CD4-positive, alpha-beta memory T cell (primary cell): ENCODE measurements at regions not wholly inside any gene's neighbourhood (a gene's known extent, or its start where the extent isn't known, plus 50 kb on each side); places are given as distances from the start of the nearest gene placed in this dataset.
"Not testable (repeated sequence)": the region's sequence is repeated elsewhere in the genome, so short reads cannot be mapped to it uniquely, and the experiment has no call there.

Experiments used
- CTCF ChIA-PET: fragments of 350-600 bp; sonication (Branson Sonifier 250); formaldehyde crosslinking; loops from one replicate; lab custom pipeline; 2021; ENCODE audit warnings: inconsistent platforms; ENCODE audit not compliant: partially characterized antibody; lab: Charles Lee
- POLR2A ChIA-PET: fragments of 350-600 bp; sonication (Branson Sonifier 250); formaldehyde crosslinking; loops from one replicate; lab custom pipeline; 2021; ENCODE audit not compliant: partially characterized antibody; lab: Charles Lee
- DNase-seq, 5 donors: peaks; one replicate each; pipeline versions ENCODE4 v3.0.0 to v3.0.0-alpha.2; 2020 to 2022; ENCODE audit warnings: mixed read lengths in 1 of 5
- H3K27ac ChIP-seq: one replicate; pipeline ENCODE4 v1.7.0; 2013; ENCODE audit warnings: low read depth, low read length
- H3K27me3 ChIP-seq: 2 replicates; pipeline ENCODE4 v1.7.0; 2013; ENCODE audit warnings: mild to moderate bottlenecking, low read length, moderate library complexity; ENCODE audit not compliant: insufficient read depth
- H3K36me3 ChIP-seq: 2 replicates; pipeline ENCODE4 v1.7.0; 2013; ENCODE audit warnings: mild to moderate bottlenecking, low read length, moderate library complexity; ENCODE audit not compliant: insufficient read depth
- H3K4me1 ChIP-seq: 2 replicates; pipeline ENCODE4 v1.7.0; 2013; ENCODE audit warnings: mild to moderate bottlenecking, low read length, moderate library complexity; ENCODE audit not compliant: insufficient read depth
- H3K4me3 ChIP-seq, 2 donors: one replicate each; pipeline ENCODE4 v1.7.0; 2013; ENCODE audit warnings: low read length in 2 of 2, mild to moderate bottlenecking in 1 of 2
- H3K9me3 ChIP-seq, 2 donors: one replicate each; pipeline ENCODE4 v1.7.0; 2013; ENCODE audit warnings: low read length in 2 of 2, control low read depth in 1 of 2; ENCODE audit not compliant: control insufficient read depth in 1 of 2
- H3K27ac Mint-ChIP-seq, 7 donors: one replicate each; pipeline ENCODE4 v1.8.0; 2020 to 2021; ENCODE audit warnings: mixed read lengths in 7 of 7, mild to moderate bottlenecking in 6 of 7, inconsistent platforms in 3 of 7, moderate library complexity in 3 of 7
- H3K27me3 Mint-ChIP-seq, 2 donors: one replicate each; pipeline ENCODE4 v1.8.0; 2020 to 2021; ENCODE audit warnings: mixed read lengths in 2 of 2
- H3K36me3 Mint-ChIP-seq, 2 donors: one replicate each; pipeline ENCODE4 v1.8.0; 2020 to 2021; ENCODE audit warnings: mixed read lengths in 2 of 2, inconsistent platforms in 1 of 2, mild to moderate bottlenecking in 1 of 2
- H3K4me1 Mint-ChIP-seq, 4 donors: one replicate each; pipeline ENCODE4 v1.8.0; 2020 to 2021; ENCODE audit warnings: mixed read lengths in 4 of 4, mild to moderate bottlenecking in 1 of 4
- H3K4me3 Mint-ChIP-seq, 8 donors: one replicate each; pipeline ENCODE4 v1.8.0; 2020 to 2021; ENCODE audit warnings: mixed read lengths in 8 of 8, mild to moderate bottlenecking in 7 of 8, moderate library complexity in 6 of 8, inconsistent platforms in 3 of 8
- H3K9me3 Mint-ChIP-seq, 8 donors: one replicate each; pipeline ENCODE4 v1.8.0; 2020 to 2021; ENCODE audit warnings: mixed read lengths in 8 of 8, mild to moderate bottlenecking in 5 of 8, inconsistent platforms in 3 of 8, moderate library complexity in 1 of 8
- intact Hi-C: fragments of 100-400 bp; cut with micrococcal nuclease; formaldehyde crosslinking; loops from one replicate; pipeline ENCODE4 v1.15.1; 2023

DNA sequence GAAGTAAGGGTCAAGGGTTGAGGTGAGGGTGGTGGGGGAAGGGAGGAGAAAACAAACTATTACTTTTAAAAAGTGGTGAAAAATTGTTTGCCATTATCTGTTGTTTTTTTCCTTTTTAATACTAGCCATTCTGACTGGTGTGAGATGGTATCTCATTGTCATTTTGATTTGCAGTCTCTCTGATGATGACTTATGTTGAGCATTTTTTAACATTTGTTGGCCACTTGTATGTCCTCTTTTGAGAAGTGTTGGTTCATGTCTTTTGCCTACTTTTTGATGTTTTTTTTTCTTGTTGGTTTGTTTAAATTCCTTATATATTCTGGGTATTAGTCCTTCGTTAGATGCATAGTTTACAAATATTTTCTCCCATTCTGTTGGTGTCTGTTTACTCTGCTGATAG, 185.9 kb upstream of the ANKRD28 start:
- peaks cover 0 to 22% (median 9%) of the 10 kb centered on the region in 8 donors for H3K9me3 Mint-ChIP-seq
- no peak overlapping the region for H3K27ac ChIP-seq
- no peak overlapping the region for H3K4me3 Mint-ChIP-seq
- no peak for DNase-seq
- ChIA-PET CTCF (no interaction called here), POLR2A (no interaction called here)
- H3K4me1 Mint-ChIP-seq = no peaks in the 10 kb centered on the region
- H3K36me3 Mint-ChIP-seq = peaks cover 4 to 7% of the 10 kb centered on the region in 2 donors
- H3K4me3 ChIP-seq = no peak overlapping the region
- peaks cover 2% of the 10 kb centered on the region in 2 donors for H3K27me3 Mint-ChIP-seq
- no peaks in the 10 kb centered on the region for H3K9me3 ChIP-seq
- H3K27me3 ChIP-seq = no peaks in the 10 kb centered on the region
- intact Hi-C loops = no loop called here
- no peaks in the 10 kb centered on the region for H3K4me1 ChIP-seq
- no peak overlapping the region for H3K27ac Mint-ChIP-seq
- no peaks in the 10 kb centered on the region for H3K36me3 ChIP-seq

DNA sequence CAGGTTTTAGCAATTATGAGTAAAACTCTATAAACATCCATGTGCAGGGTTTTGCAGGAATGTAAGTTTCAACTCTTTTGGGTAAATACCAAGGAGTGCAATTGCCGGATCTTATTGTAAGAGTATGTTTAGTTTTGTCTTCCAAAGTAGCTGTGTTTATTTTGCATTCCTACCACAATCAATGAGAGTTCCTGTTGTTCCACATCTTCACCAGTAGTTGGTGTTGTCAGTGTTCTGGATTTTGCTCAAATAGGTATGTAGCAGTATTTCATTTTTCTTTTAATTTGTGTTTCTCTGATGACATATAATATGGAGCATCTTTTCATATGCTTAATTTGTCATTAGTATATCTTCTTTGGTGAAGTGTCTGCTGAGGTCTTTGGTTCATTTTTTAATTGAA, 185.1 kb upstream of the GALNT15 start:
- ChIA-PET POLR2A (no interaction called here), CTCF (no interaction called here)
- H3K4me3 Mint-ChIP-seq = no peak overlapping the region
- Histone ChIP-seq H3K27me3 (no peaks in the 10 kb centered on the region), H3K4me1 (no peaks in the 10 kb centered on the region), H3K27ac (no peak overlapping the region), H3K4me3 (no peak overlapping the region), H3K36me3 (no peaks in the 10 kb centered on the region), H3K9me3 (no peaks in the 10 kb centered on the region)
- peaks cover 2 to 7% of the 10 kb centered on the region in 2 donors for H3K27me3 Mint-ChIP-seq
- no peak for DNase-seq
- H3K4me1 Mint-ChIP-seq = no peaks in the 10 kb centered on the region
- intact Hi-C loops = no loop called here
- H3K9me3 Mint-ChIP-seq = peaks cover 2 to 63% (median 19%) of the 10 kb centered on the region in 8 donors
- H3K36me3 Mint-ChIP-seq = peaks cover 4 to 13% of the 10 kb centered on the region in 2 donors
- H3K27ac Mint-ChIP-seq = no peak overlapping the region

DNA sequence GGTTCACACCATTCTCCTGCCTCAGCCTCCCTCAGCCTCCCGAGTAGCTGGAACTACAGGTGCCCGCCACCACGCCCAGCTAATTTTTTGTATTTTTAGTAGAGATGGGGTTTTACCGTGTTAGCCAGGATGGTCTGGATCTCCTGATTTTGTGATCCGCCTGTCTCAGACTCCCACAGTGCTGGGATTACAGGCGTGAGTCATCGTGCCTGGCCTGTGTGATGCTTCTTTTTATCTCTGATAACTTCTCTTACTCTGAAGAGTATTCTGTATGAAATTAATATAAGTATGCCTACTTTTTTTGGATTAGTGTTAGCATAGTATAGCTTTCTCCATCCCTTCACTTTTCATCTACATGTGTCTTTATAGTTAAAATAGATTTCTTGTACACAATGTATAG, 180.8 kb upstream of the GALNT15 start:
- intact Hi-C loops, H3K4me1 Mint-ChIP-seq, H3K27me3 ChIP-seq, H3K27me3 Mint-ChIP-seq, CTCF ChIA-PET, H3K4me1 ChIP-seq, H3K36me3 ChIP-seq, H3K36me3 Mint-ChIP-seq, H3K4me3 Mint-ChIP-seq, H3K4me3 ChIP-seq, H3K27ac Mint-ChIP-seq, H3K27ac ChIP-seq, H3K9me3 ChIP-seq, POLR2A ChIA-PET, DNase-seq: not testable (repeated sequence)
- peaks cover 2 to 45% (median 14%) of the 10 kb centered on the region in 8 donors for H3K9me3 Mint-ChIP-seq

DNA sequence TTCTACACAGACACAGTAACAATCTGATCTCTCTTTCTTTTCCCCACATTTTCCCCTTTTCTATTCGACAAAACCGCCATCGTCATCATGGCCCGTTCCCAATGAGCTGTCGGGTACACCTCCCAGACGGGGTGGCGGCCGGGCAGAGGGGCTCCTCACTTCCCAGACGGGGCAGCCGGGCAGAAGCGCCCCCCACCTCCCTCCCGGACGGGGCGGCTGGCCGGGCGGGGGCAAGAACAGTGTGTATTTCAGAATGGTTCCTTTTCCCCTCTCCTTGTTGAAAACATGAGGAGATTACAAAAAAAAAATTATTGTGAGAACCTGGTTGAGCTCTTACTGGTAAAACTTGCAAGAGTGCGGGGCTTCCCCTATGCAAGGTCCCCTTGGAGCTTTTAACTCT, 178.0 kb upstream of the GALNT15 start:
- peaks cover 5 to 28% (median 6%) of the 10 kb centered on the region in 8 donors for H3K9me3 Mint-ChIP-seq
- H3K27ac ChIP-seq, H3K36me3 ChIP-seq, CTCF ChIA-PET, H3K27ac Mint-ChIP-seq, H3K4me1 Mint-ChIP-seq, DNase-seq, H3K36me3 Mint-ChIP-seq, H3K9me3 ChIP-seq, H3K4me3 Mint-ChIP-seq, H3K4me1 ChIP-seq, H3K4me3 ChIP-seq, intact Hi-C loops, POLR2A ChIA-PET, H3K27me3 ChIP-seq: not testable (repeated sequence)
- H3K27me3 Mint-ChIP-seq = peaks cover 4 to 12% of the 10 kb centered on the region in 2 donors

DNA sequence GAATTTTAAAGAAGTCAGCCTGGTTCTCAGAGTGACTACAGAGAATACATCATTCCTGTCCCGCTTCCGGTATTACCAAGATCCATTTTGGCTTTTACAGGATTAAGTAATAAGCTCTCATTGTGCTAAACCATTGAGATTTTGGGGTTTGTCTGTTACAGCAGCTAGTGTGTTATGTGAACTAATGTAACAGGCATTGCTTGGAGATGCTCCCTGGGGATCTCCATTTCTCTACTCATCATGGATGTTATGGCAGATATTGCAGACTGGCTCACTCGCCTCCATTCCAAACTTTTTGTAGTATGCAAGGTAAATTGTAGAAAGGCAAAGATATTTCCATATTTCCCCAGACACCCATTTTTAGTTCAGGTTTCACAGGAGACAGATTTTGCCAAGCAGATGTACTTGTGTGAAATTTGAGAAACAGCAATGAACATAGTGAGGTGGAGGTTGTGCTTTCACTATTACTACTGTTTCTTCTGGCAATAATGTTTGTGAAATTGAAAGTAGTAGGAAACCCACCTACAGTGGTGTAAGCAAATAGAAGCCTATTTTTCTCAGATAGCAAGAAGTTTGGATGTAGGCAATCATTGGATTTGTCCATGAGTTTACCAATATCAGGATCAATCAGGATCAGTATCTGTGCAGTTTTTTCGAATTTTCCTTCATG, 177.1 kb upstream of the GALNT15 start:
- Mint-ChIP-seq H3K27me3 (peaks cover 4 to 12% of the 10 kb centered on the region in 2 donors), H3K27ac (no peak overlapping the region)
- CTCF ChIA-PET = interaction anchor here (0.6 kb wide), 1 partner anchor 256 kb away, joined by 3 read pairs; no protein-coding TSS in a partner anchor

DNA sequence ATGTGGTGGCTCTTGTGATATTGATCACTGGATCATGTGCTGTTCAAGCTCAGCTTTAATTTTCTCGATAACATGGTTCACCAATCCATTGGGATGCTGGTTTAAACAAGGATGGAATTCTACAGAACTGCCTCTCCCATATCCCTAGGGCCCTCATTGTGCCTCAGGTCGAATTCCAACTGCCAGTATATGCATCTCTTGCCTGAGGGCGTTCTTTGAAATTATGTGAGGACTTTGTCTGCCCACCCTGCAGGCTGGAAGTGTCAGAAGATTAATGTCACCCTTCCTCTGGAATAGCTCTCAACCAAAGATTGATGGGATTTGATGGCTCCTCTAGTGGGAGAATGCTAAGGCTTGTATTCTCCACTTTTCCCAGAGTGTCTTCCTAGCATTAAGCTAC, 175.6 kb upstream of the GALNT15 start:
- Mint-ChIP-seq H3K27me3 (peaks cover 4 to 10% of the 10 kb centered on the region in 2 donors), H3K9me3 (peaks cover 2 to 9% (median 5%) of the 10 kb centered on the region in 8 donors), H3K4me1 (no peaks in the 10 kb centered on the region), H3K27ac (no peak overlapping the region), H3K36me3 (peaks cover 0 to 3% of the 10 kb centered on the region in 2 donors), H3K4me3 (no peak overlapping the region)
- H3K4me1 ChIP-seq = no peaks in the 10 kb centered on the region
- H3K36me3 ChIP-seq = no peaks in the 10 kb centered on the region
- H3K27me3 ChIP-seq = no peaks in the 10 kb centered on the region
- no peak overlapping the region for H3K4me3 ChIP-seq
- intact Hi-C loops = no loop called here
- POLR2A ChIA-PET = no interaction called here
- DNase-seq = no peak
- H3K27ac ChIP-seq = no peak overlapping the region
- CTCF ChIA-PET = no interaction called here
- H3K9me3 ChIP-seq = no peaks in the 10 kb centered on the region

More for the DNA sequence above, 177.1 kb upstream of the GALNT15 start:
- H3K27me3 ChIP-seq = no peaks in the 10 kb centered on the region
- Mint-ChIP-seq H3K4me3 (no peak overlapping the region), H3K4me1 (no peaks in the 10 kb centered on the region), H3K36me3 (peaks cover 0 to 6% of the 10 kb centered on the region in 2 donors), H3K9me3 (peaks cover 2 to 21% (median 5%) of the 10 kb centered on the region in 8 donors)
- H3K27ac ChIP-seq = no peak overlapping the region
- intact Hi-C loops = no loop called here
- DNase-seq = no peak
- H3K9me3 ChIP-seq = no peaks in the 10 kb centered on the region
- no peak overlapping the region for H3K4me3 ChIP-seq
- POLR2A ChIA-PET = no interaction called here
- H3K4me1 ChIP-seq = no peaks in the 10 kb centered on the region
- H3K36me3 ChIP-seq = no peaks in the 10 kb centered on the region

DNA sequence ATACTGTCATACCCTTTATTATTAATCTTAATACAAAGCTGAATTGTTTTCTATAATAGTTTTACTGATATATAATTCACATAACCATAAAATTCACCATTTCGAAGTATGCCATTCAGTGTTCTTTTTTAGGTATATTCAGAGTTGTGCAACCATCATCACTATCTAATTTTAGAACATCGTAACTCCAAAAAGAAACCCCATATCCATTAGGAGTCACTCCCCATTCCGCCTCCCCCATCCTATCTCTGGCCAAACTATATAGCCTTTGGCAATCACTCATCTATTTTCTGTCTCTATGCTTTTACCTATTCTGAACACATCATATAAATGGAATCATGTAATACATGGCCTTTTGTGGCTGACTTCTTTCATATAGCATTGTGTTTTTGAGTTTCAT, 169.7 kb upstream of the GALNT15 start:
- no peak for DNase-seq
- Histone ChIP-seq H3K4me3 (no peak overlapping the region), H3K36me3 (no peaks in the 10 kb centered on the region), H3K9me3 (no peaks in the 10 kb centered on the region), H3K27ac (no peak overlapping the region), H3K4me1 (no peaks in the 10 kb centered on the region), H3K27me3 (no peaks in the 10 kb centered on the region)
- peaks cover 9 to 23% (median 14%) of the 10 kb centered on the region in 8 donors for H3K9me3 Mint-ChIP-seq
- ChIA-PET CTCF (no interaction called here), POLR2A (no interaction called here)
- intact Hi-C loops = no loop called here
- no peak overlapping the region for H3K4me3 Mint-ChIP-seq
- H3K36me3 Mint-ChIP-seq = no peaks in the 10 kb centered on the region
- no peak overlapping the region for H3K27ac Mint-ChIP-seq
- H3K27me3 Mint-ChIP-seq = peaks cover 5 to 8% of the 10 kb centered on the region in 2 donors
- no peaks in the 10 kb centered on the region for H3K4me1 Mint-ChIP-seq
